ENCODE measurements at regions not wholly inside any gene's neighbourhood (a gene's known extent, or its start where the extent isn't known, plus 50 kb on each side); places are given as distances from the start of the nearest gene placed in this dataset.

DNA sequence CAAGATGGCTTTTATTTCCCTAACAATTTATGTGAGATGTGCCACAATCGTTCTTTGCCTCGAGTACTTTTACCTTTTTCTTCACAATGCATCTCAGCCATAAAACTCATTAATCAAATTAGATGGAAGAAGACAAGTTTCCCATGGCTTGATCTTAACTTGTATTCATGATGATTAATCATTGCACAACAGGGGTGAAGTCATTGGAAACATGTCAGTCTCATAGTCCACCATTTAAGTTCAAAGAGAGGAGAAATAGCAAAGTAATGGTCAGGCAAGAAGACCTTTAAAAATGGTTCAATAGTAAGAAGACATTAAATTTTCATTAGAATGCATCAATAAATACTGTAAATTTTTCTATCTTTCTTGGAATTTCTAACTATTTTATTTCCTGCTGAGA, 136.3 kb downstream of the FOXG1 start:
- Histone ChIP-seq H2AK5ac (ENCODE audit: insufficient read length, low read length) (no peak overlapping the region), H4K91ac (ENCODE audit: insufficient read length, low read depth, low read length) (no peak overlapping the region), H4K8ac (replicated peaks; ENCODE audit: insufficient read length, low read depth, low read length) (no peak overlapping the region), H4K5ac (ENCODE audit: insufficient read length, low read depth, low read length) (no peak overlapping the region), H2AFZ (ENCODE audit: low read length) (no peak overlapping the region), H3K23me2 (ENCODE audit: insufficient read length, low read depth, low read length, poor library complexity, severe bottlenecking) (no peaks in the 10 kb centered on the region), H3K27ac (ENCODE audit: insufficient read length, low read depth, low read length) (no peak overlapping the region), H2BK15ac (ENCODE audit: low read depth, low read length) (no peak overlapping the region), H3K9me3 (ENCODE audit: control insufficient read depth, low read depth, low read length) (no peaks in the 10 kb centered on the region), H3K79me1 (ENCODE audit: insufficient read depth, low read depth, low read length, poor library complexity, severe bottlenecking) (no peaks in the 10 kb centered on the region), H3T11ph (ENCODE audit: low read length) (no peak overlapping the region), H4K20me1 (ENCODE audit: control insufficient read depth, insufficient read depth, insufficient read length) (no peaks in the 10 kb centered on the region), H2BK5ac (ENCODE audit: insufficient read length, low read length) (no peak overlapping the region), H2BK20ac (ENCODE audit: low read depth, low read length, poor library complexity, severe bottlenecking) (no peak overlapping the region), H3K4me2 (ENCODE audit: insufficient read depth, insufficient read length, low read length) (no peak overlapping the region), H3K56ac (ENCODE audit: insufficient read length, low read depth, low read length) (no peak overlapping the region), H2BK12ac (ENCODE audit: insufficient read length, low read depth, low read length) (no peak overlapping the region), H3K27me3 (ENCODE audit: insufficient read depth, low read length) (no peaks in the 10 kb centered on the region), H3K79me2 (ENCODE audit: insufficient read depth, low read length) (no peaks in the 10 kb centered on the region), H3K4me1 (ENCODE audit: insufficient read depth, low read length) (no peaks in the 10 kb centered on the region), H2BK120ac (ENCODE audit: low read depth, low read length, poor library complexity, severe bottlenecking) (no peak overlapping the region), H3K9ac (ENCODE audit: extremely low read depth, insufficient read length, low read length) (no peak overlapping the region), H3K23ac (ENCODE audit: insufficient read length, low read depth, low read length) (no peak overlapping the region), H3K4ac (ENCODE audit: low read depth, low read length) (no peak overlapping the region), H3K18ac (ENCODE audit: insufficient read length, low read depth, low read length) (no peak overlapping the region), H3K14ac (ENCODE audit: insufficient read depth, low read length) (no peak overlapping the region)
- Mint-ChIP-seq H3K27ac (no peak overlapping the region), H3K27me3 (ENCODE audit: low read depth) (no peaks in the 10 kb centered on the region), H3K4me3 (no peak overlapping the region), H3K36me3 (ENCODE audit: insufficient read depth in 1 of 3, low read depth in 3 of 3) (peaks cover 0 to 12% (median 0%) of the 10 kb centered on the region in 3 experiments; a peak in 2 of 7 replicates), H3K9me3 (0 out of 5 replicates have a peak, but pooled peaks cover 0 to under 1% of the 10 kb centered on the region in 2 experiments), H3K4me1 (no peaks in the 10 kb centered on the region)
- no peak for DNase-seq
- TF ChIP-seq, protein P1, sequence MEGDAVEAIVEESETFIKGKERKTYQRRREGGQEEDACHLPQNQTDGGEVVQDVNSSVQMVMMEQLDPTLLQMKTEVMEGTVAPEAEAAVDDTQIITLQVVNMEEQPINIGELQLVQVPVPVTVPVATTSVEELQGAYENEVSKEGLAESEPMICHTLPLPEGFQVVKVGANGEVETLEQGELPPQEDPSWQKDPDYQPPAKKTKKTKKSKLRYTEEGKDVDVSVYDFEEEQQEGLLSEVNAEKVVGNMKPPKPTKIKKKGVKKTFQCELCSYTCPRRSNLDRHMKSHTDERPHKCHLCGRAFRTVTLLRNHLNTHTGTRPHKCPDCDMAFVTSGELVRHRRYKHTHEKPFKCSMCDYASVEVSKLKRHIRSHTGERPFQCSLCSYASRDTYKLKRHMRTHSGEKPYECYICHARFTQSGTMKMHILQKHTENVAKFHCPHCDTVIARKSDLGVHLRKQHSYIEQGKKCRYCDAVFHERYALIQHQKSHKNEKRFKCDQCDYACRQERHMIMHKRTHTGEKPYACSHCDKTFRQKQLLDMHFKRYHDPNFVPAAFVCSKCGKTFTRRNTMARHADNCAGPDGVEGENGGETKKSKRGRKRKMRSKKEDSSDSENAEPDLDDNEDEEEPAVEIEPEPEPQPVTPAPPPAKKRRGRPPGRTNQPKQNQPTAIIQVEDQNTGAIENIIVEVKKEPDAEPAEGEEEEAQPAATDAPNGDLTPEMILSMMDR (conservative IDR thresholded peaks at IDR 0.05), result no peak
- no CpG with 5 or more reads among the region's 2 CpGs for WGBS (ENCODE audit: extremely low coverage, insufficient read length, low lambda C conversion rate)

All from H9 (cell line).